ENCODE measurements at regions not wholly inside any gene's neighbourhood (a gene's known extent, or its start where the extent isn't known, plus 50 kb on each side); places are given as distances from the start of the nearest gene placed in this dataset.

DNA sequence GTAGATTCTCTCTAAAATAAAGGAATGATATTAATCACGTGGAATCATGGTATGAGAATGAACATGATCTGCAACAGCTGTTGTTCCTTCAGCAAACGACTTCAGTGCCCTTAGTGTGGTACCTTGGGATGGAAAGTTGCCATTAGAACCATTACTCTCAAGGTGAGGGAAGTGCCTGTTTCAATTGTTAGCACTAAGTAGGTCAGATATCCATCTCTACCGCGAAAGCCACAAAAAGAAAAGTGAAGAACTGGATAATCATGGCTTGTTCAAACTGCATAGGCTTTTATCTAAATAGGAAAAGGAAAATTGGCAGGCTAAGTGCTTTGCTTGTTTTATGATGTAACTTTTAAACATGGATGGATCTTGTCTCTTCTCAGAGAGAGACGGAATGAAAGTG, 380.7 kb downstream of the MRPS30 start:
- DNase-seq, result no peak
- intact Hi-C loops (cut with DNase I), result no loop called here

DNA sequence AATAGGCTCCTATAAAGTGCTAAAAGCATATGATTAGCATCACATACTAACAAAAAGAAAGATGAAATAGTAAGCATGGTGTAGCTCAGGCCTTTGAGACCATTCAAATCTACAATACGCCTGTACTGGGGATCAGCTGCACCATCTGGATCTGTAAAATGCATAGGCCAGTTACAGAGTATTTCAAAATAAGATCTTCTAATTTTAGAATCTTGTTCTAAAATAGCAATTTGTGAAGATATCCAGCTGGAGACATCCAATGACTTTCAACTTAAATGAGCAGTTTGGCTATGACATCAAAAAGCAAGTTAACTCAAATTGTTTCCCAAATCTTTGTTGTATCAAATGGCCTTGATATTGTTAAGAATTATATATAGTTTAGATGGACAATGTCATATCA, 386.3 kb downstream of the MRPS30 start:
- intact Hi-C loops (cut with DNase I), result no loop called here

More for the DNA sequence above, 386.3 kb downstream of the MRPS30 start:
- no peak for DNase-seq
